Neural progenitor cell (in vitro differentiated cells): ENCODE measurements at regions not wholly inside any gene's neighbourhood (a gene's known extent, or its start where the extent isn't known, plus 50 kb on each side); places are given as distances from the start of the nearest gene placed in this dataset.
"Not testable (repeated sequence)": the region's sequence is repeated elsewhere in the genome, so short reads cannot be mapped to it uniquely, and the experiment has no call there.

Source experiments
- DNase-seq: peaks from one replicate; pipeline ENCODE4 v3.0.0-alpha.2; 2016; ENCODE audit warnings: low spot score
- H2AFZ ChIP-seq: fragments of 200-600 bp; sonication (generic); replicated peaks from 2 replicates; pipeline ENCODE4 v1.6.1; 2016; ENCODE audit warnings: antibody characterized with exemption
- H3F3A ChIP-seq: fragments of 200-600 bp; sonication (generic); 2 replicates; pipeline ENCODE4 v1.6.1; 2016; ENCODE audit warnings: antibody characterized with exemption, low read depth
- H3K27ac ChIP-seq: fragments of 200-600 bp; sonication (generic); 2 replicates; pipeline ENCODE4 v1.5.1; 2016; ENCODE audit warnings: mild to moderate bottlenecking
- H3K27me3 ChIP-seq: fragments of 200-600 bp; sonication (generic); 2 replicates; pipeline ENCODE4 v1.6.1; 2016; ENCODE audit warnings: mild to moderate bottlenecking, moderate library complexity
- H3K36me3 ChIP-seq: fragments of 200-600 bp; sonication (generic); 2 replicates; pipeline ENCODE4 v1.5.1; 2016
- H3K4me1 ChIP-seq: fragments of 200-600 bp; sonication (generic); 2 replicates; pipeline ENCODE4 v1.6.1; 2016; ENCODE audit warnings: mixed run types
- H3K4me2 ChIP-seq: fragments of 200-600 bp; sonication (generic); 2 replicates; pipeline ENCODE4 v1.6.1; 2016
- H3K4me3 ChIP-seq: fragments of 200-600 bp; sonication (generic); 2 replicates; pipeline ENCODE4 v1.5.1; 2016
- H3K79me2 ChIP-seq: fragments of 200-600 bp; sonication (generic); 2 replicates; pipeline ENCODE4 v1.6.1; 2016; ENCODE audit warnings: low read depth
- H3K9ac ChIP-seq: fragments of 200-600 bp; sonication (generic); 2 replicates; pipeline ENCODE4 v1.6.1; 2016
- H3K9me3 ChIP-seq: fragments of 200-600 bp; sonication (generic); 2 replicates; pipeline ENCODE4 v1.5.1; 2016; ENCODE audit warnings: low read depth
- H4K20me1 ChIP-seq: fragments of 200-600 bp; sonication (generic); 2 replicates; pipeline ENCODE4 v1.6.1; 2016; ENCODE audit warnings: low read depth
- H3K27ac Mint-ChIP-seq: 3 replicates; pipeline ENCODE4 v1.8.0; 2021; ENCODE audit warnings: mixed read lengths
- H3K27me3 Mint-ChIP-seq: 2 replicates; pipeline ENCODE4 v1.8.0; 2022; ENCODE audit warnings: low read depth, mild to moderate bottlenecking, inconsistent platforms, moderate library complexity, mixed read lengths; ENCODE audit not compliant: insufficient read depth
- H3K36me3 Mint-ChIP-seq: 3 replicates; pipeline ENCODE4 v1.8.0; 2021; ENCODE audit warnings: mixed read lengths
- H3K4me1 Mint-ChIP-seq: 3 replicates; pipeline ENCODE4 v1.8.0; 2021; ENCODE audit warnings: mixed read lengths
- H3K4me3 Mint-ChIP-seq: 3 replicates; pipeline ENCODE4 v1.8.0; 2021; ENCODE audit warnings: mild to moderate bottlenecking, moderate library complexity, mixed read lengths
- H3K9me3 Mint-ChIP-seq: 3 replicates; pipeline ENCODE4 v1.8.0; 2020; ENCODE audit warnings: mixed read lengths
- CTCF ChIP-seq: fragments of 200-600 bp; sonication (generic); IDR thresholded peaks from 2 replicates; pipeline ENCODE4 v1.5.1; 2017; ENCODE audit warnings: antibody characterized with exemption, mild to moderate bottlenecking
- EZH2 ChIP-seq: fragments of 200-600 bp; sonication (generic); IDR thresholded peaks from 2 replicates; pipeline ENCODE4 v1.6.1; 2017; ENCODE audit warnings: antibody characterized with exemption, mild to moderate bottlenecking, moderate library complexity
- EZH2phosphoT487 ChIP-seq: fragments of 200-600 bp; sonication (generic); IDR thresholded peaks from 2 replicates; pipeline ENCODE4 v1.6.1; 2017; ENCODE audit warnings: antibody characterized with exemption

GRCh38 chr4:37754410-37755185 lies 68.4 kb upstream of the RELL1 start:
- peaks cover 2% of the 10 kb centered on the region for H3K27me3 Mint-ChIP-seq
- H3K9me3 Mint-ChIP-seq, result no peaks in the 10 kb centered on the region
- H3K79me2 ChIP-seq, result no peaks in the 10 kb centered on the region
- no peaks in the 10 kb centered on the region for H3K4me1 ChIP-seq
- H3K4me3 ChIP-seq, result no peak overlapping the region
- no peak overlapping the region for H3K4me3 Mint-ChIP-seq
- H3K27ac Mint-ChIP-seq, result no peak overlapping the region
- H3K27me3 ChIP-seq, result no peaks in the 10 kb centered on the region
- no peak overlapping the region for H3K27ac ChIP-seq
- no peak overlapping the region for H3K9ac ChIP-seq
- H3K4me2 ChIP-seq, result no peak overlapping the region
- no peak for DNase-seq
- H3K9me3 ChIP-seq, result no peaks in the 10 kb centered on the region
- H4K20me1 ChIP-seq, result no peaks in the 10 kb centered on the region
- H2AFZ ChIP-seq, result peak overlapping the region; percentile 89
- TF ChIP-seq EZH2phosphoT487, result no peak
- no peaks in the 10 kb centered on the region for H3K36me3 Mint-ChIP-seq
- no peaks in the 10 kb centered on the region for H3F3A ChIP-seq
- H3K4me1 Mint-ChIP-seq, result no peaks in the 10 kb centered on the region
- H3K36me3 ChIP-seq, result no peaks in the 10 kb centered on the region

DNA sequence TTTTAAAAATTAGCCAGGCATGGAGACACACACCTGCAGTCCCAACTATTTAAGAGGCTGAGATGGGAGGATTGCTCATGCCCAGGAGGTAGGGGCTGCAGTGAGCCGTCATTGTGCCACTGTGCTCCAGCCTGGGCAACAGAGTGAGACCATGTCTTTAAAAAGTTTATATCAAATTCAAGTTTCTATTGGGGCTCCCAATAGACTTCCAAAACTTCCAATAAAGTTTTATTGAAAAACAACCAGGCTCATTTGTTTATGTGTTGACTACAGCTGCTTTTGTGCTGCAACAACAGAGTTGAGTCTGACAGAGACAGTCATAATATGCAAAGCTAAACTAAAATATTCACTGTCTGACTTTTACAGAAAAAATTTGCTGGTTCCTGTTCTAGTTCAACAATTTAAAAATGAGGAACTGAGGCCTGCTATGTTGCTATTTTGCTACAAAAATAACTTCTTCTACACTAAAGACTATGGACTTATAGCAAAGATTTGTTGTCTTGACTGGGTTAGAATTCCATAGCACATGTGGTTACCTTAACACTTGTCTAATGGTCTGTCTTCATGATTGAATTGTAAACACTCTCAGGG lies 63.3 kb upstream of the RELL1 start:
- Histone ChIP-seq H3K36me3 (no peaks in the 10 kb centered on the region), H3K27ac (no peak overlapping the region), H3K79me2 (no peaks in the 10 kb centered on the region), H3K4me3 (no peak overlapping the region), H3F3A (no peaks in the 10 kb centered on the region), H3K27me3 (no peaks in the 10 kb centered on the region), H3K4me1 (no peaks in the 10 kb centered on the region), H2AFZ (no peak overlapping the region), H3K4me2 (no peak overlapping the region), H4K20me1 (no peaks in the 10 kb centered on the region), H3K9ac (no peak overlapping the region), H3K9me3 (no peaks in the 10 kb centered on the region)
- TF ChIP-seq CTCF, result no peak
- no peak for TF ChIP-seq EZH2
- no peak for TF ChIP-seq EZH2phosphoT487
- Mint-ChIP-seq H3K4me3 (no peak overlapping the region), H3K27ac (no peak overlapping the region), H3K9me3 (peaks cover 5% of the 10 kb centered on the region), H3K27me3 (peaks cover 2% of the 10 kb centered on the region), H3K36me3 (no peaks in the 10 kb centered on the region), H3K4me1 (peaks cover 11% of the 10 kb centered on the region)
- no peak for DNase-seq

GRCh38 chr4:37748485-37748884 lies 62.3 kb upstream of the RELL1 start:
- H3K79me2 ChIP-seq, result no peaks in the 10 kb centered on the region
- H3K9me3 ChIP-seq, result no peaks in the 10 kb centered on the region
- H2AFZ ChIP-seq, result no peak overlapping the region
- H3K27me3 ChIP-seq, result no peaks in the 10 kb centered on the region
- no peaks in the 10 kb centered on the region for H4K20me1 ChIP-seq
- peaks cover 5% of the 10 kb centered on the region for H3K9me3 Mint-ChIP-seq
- no peaks in the 10 kb centered on the region for H3K36me3 ChIP-seq
- H3K27ac ChIP-seq, result no peak overlapping the region
- H3K9ac ChIP-seq, result no peak overlapping the region
- peaks cover 2% of the 10 kb centered on the region for H3K27me3 Mint-ChIP-seq
- H3K4me2 ChIP-seq, result no peak overlapping the region
- H3K4me3 ChIP-seq, result no peak overlapping the region
- DNase-seq, result no peak
- TF ChIP-seq CTCF (no peak), EZH2phosphoT487 (no peak), EZH2 (no peak)
- no peak overlapping the region for H3K27ac Mint-ChIP-seq
- H3K36me3 Mint-ChIP-seq, result no peaks in the 10 kb centered on the region
- no peak overlapping the region for H3K4me3 Mint-ChIP-seq
- H3K4me1 Mint-ChIP-seq, result peaks cover 11% of the 10 kb centered on the region
- no peaks in the 10 kb centered on the region for H3F3A ChIP-seq
- no peaks in the 10 kb centered on the region for H3K4me1 ChIP-seq

DNA sequence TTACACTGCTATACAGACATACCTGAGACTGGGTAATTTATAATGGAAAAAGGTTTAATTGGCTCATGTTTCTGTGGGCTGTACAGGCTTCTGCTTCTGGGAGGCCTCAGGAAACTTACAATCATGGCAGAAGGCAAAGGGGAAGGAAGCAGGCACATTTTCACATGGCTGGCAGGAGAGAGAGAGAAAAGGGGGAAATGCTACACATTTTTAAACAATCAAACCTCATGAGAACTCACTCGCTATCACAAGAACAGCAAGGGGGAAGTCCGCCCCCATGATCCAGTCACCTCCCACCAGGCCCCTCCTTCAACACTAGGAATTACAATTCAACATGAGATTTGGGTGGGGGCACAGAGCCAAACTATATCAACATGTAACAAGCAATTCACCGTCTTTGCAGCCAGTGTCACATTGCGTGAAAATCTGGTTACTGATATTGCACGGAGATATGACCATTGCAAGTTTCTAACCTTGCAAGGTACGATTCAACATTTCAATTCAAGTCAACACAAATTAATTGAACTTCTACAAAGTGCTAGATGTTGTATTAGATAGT lies 61.7 kb upstream of the RELL1 start:
- Histone ChIP-seq H3K9ac (no peak overlapping the region), H3K4me3 (no peak overlapping the region), H3K4me1 (no peaks in the 10 kb centered on the region), H3K9me3 (no peaks in the 10 kb centered on the region), H3K27me3 (no peaks in the 10 kb centered on the region), H2AFZ (no peak overlapping the region), H3K27ac (no peak overlapping the region), H4K20me1 (no peaks in the 10 kb centered on the region), H3K79me2 (no peaks in the 10 kb centered on the region), H3K4me2 (no peak overlapping the region), H3K36me3 (no peaks in the 10 kb centered on the region), H3F3A (no peaks in the 10 kb centered on the region)
- H3K27ac Mint-ChIP-seq, result no peak overlapping the region
- TF ChIP-seq EZH2 (no peak), CTCF (no peak), EZH2phosphoT487 (no peak)
- peaks cover 5% of the 10 kb centered on the region for H3K9me3 Mint-ChIP-seq
- no peak overlapping the region for H3K4me3 Mint-ChIP-seq
- peaks cover 2% of the 10 kb centered on the region for H3K27me3 Mint-ChIP-seq
- DNase-seq, result no peak
- peaks cover 11% of the 10 kb centered on the region for H3K4me1 Mint-ChIP-seq
- no peaks in the 10 kb centered on the region for H3K36me3 Mint-ChIP-seq

DNA sequence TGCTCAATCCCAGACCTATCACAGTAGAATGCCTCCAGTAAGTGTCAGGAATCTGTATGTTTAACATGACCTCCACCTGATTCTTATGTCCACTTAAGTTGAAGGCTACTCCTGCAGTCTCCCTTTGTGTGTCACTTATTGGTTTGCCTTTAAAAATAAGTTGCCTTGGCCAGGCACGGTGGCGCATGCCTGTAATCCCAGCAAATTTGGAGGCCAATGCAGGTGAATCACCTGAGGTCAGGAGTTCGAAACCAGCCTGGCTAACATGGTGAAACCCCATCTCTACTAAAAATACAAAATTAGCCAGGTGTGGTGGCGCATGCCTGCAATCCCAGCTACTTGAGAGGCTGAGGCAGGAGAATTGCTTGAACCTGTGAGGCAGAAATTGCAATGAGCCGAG lies 60.7 kb upstream of the RELL1 start:
- not testable (repeated sequence) for H3K4me3 Mint-ChIP-seq, H4K20me1 ChIP-seq

More for the DNA sequence above, 60.7 kb upstream of the RELL1 start:
- DNase-seq, H3K79me2 ChIP-seq, H3K4me2 ChIP-seq, H3K4me1 ChIP-seq, H3F3A ChIP-seq, H3K4me3 ChIP-seq, H3K9me3 Mint-ChIP-seq, H3K36me3 Mint-ChIP-seq, H2AFZ ChIP-seq, H3K36me3 ChIP-seq, H3K27me3 Mint-ChIP-seq, H3K27me3 ChIP-seq, H3K9me3 ChIP-seq, H3K27ac ChIP-seq, H3K9ac ChIP-seq, H3K27ac Mint-ChIP-seq: not testable (repeated sequence)
- H3K4me1 Mint-ChIP-seq, result peaks cover 11% of the 10 kb centered on the region
